HCT116 (cell line): ENCODE measurements at regions not wholly inside any gene's neighbourhood (a gene's known extent, or its start where the extent isn't known, plus 50 kb on each side); places are given as distances from the start of the nearest gene placed in this dataset.

Experiments used
- ATAC-seq: fragments of 200-7000 bp; cut with Tn5 transposase; 2 replicates; pipeline ENCODE4 v1.9.1; 2020; ENCODE audit warnings: mild to moderate bottlenecking, moderate library complexity
- BruUV-seq: library from RNA; stranded (reverse); fragments of 400-500 nt; replicated peaks from 2 replicates; lab custom pipeline; 2021; lab: Mats Ljungman, UMichigan
- CTCF ChIA-PET: fragments of 300-600 bp; sonication (Branson Sonifier 250); formaldehyde crosslinking; loops from one replicate; lab custom pipeline; 2021; ENCODE audit warnings: antibody characterized with exemption; lab: Charles Lee
- POLR2A ChIA-PET: fragments of 300-600, 350-600 bp; sonication (Branson Sonifier 250); formaldehyde crosslinking; loops from one replicate; lab custom pipeline; 2021; ENCODE audit warnings: antibody characterized with exemption; lab: Charles Lee
- RAD21 ChIA-PET, 2 experiments: fragments of 300-600 bp; sonication (Branson Sonifier 250); formaldehyde crosslinking; loops; one replicate each; lab custom pipeline; 2023; ENCODE audit warnings: low total read pairs in 2 of 2; ENCODE audit not compliant: uncharacterized antibody in 2 of 2, unreplicated experiment in 2 of 2, low non-redundant PET in 1 of 2; lab: Charles Lee
- DNase-seq: peaks from one replicate; pipeline ENCODE4 v3.0.0-alpha.2; 2010; ENCODE audit warnings: low read depth, low spot score
- H2AFZ ChIP-seq: fragments of 200-600 bp; shearing (Covaris generic), sonication (generic); 2 replicates; pipeline ENCODE4 v1.6.1; 2017; ENCODE audit warnings: low read depth, mixed run types, mixed read lengths, antibody characterized with exemption, low read length; ENCODE audit not compliant: poor library complexity, severe bottlenecking
- H3K27ac ChIP-seq: 2 replicates; pipeline ENCODE4 v1.5.1; 2012; ENCODE audit warnings: low read depth, low read length
- H3K27me3 ChIP-seq: fragments of 200-600 bp; sonication (generic); 2 replicates; pipeline ENCODE4 v1.6.1; 2016; ENCODE audit warnings: mixed run types, low read length, mixed read lengths; ENCODE audit not compliant: insufficient read depth
- H3K36me3 ChIP-seq, 2 experiments: fragments of 200-500 bp in 1 of 2; fragments of 200-600 bp in 1 of 2; sonication (Bioruptor generic) in 1 of 2; sonication (generic) in 1 of 2; 2 replicates each; pipeline versions ENCODE4 v1.5.1 to v1.6.1; 2014 to 2016; ENCODE audit warnings: low read length in 2 of 2, inconsistent platforms in 1 of 2, mixed read lengths in 1 of 2, mixed run types in 1 of 2; ENCODE audit not compliant: insufficient read depth in 2 of 2, control insufficient read depth in 1 of 2
- H3K4me1 ChIP-seq, 2 experiments: fragments of 200-600 bp in 1 of 2; sonication (generic) in 1 of 2; 2 replicates each; pipeline versions ENCODE4 v1.5.1 to v1.6.1; 2012 to 2017; ENCODE audit warnings: low read length in 2 of 2, inconsistent platforms in 1 of 2, mild to moderate bottlenecking in 1 of 2, mixed read lengths in 1 of 2, mixed run types in 1 of 2, moderate library complexity in 1 of 2; ENCODE audit not compliant: insufficient read depth in 2 of 2, control insufficient read depth in 1 of 2
- H3K4me2 ChIP-seq: fragments of 200-600 bp; sonication (generic); 2 replicates; pipeline ENCODE4 v1.6.1; 2017; ENCODE audit warnings: mixed run types, low read length, mixed read lengths
- H3K4me3 ChIP-seq, 2 experiments: fragments of 200-600 bp in 1 of 2; sonication (generic) in 1 of 2; replicated peaks in 1 of 2; 2 replicates each; pipeline ENCODE4 v1.5.1; 2011 to 2016; ENCODE audit warnings: low read length in 2 of 2, control low read depth in 1 of 2, low read depth in 1 of 2, mild to moderate bottlenecking in 1 of 2, mixed read lengths in 1 of 2, mixed run types in 1 of 2
- H3K79me2 ChIP-seq: fragments of 200-600 bp; sonication (generic); 2 replicates; pipeline ENCODE4 v1.6.1; 2017; ENCODE audit warnings: mild to moderate bottlenecking, mixed run types, low read length, moderate library complexity, mixed read lengths; ENCODE audit not compliant: insufficient read depth
- H3K9ac ChIP-seq: fragments of 200-600 bp; sonication (generic); 2 replicates; pipeline ENCODE4 v1.6.1; 2016; ENCODE audit warnings: low read length, mixed read lengths
- H3K9me2 ChIP-seq: fragments of 200-600 bp; sonication (generic), shearing (Covaris generic); 2 replicates; pipeline ENCODE4 v1.6.1; 2017; ENCODE audit warnings: mixed run types, mild to moderate bottlenecking, moderate library complexity; ENCODE audit not compliant: insufficient read depth
- H3K9me3 ChIP-seq, 2 experiments: fragments of 200-500 bp in 1 of 2; fragments of 200-600 bp in 1 of 2; sonication (Bioruptor generic) in 1 of 2; sonication (generic) in 1 of 2; 2 replicates each; pipeline ENCODE4 v1.6.1; 2014 to 2017; ENCODE audit warnings: low read length in 2 of 2, mixed read lengths in 2 of 2, inconsistent platforms in 1 of 2, low read depth in 1 of 2, mild to moderate bottlenecking in 1 of 2, mixed run types in 1 of 2, moderate library complexity in 1 of 2; ENCODE audit not compliant: control insufficient read depth in 1 of 2, insufficient read depth in 1 of 2
- H4K20me1 ChIP-seq: fragments of 200-600 bp; sonication (generic), shearing (Covaris generic); 2 replicates; pipeline ENCODE4 v1.6.1; 2017; ENCODE audit warnings: mixed run types, mild to moderate bottlenecking, moderate library complexity; ENCODE audit not compliant: insufficient read depth
- ATF3 ChIP-seq: IDR thresholded peaks from 2 replicates; pipeline ENCODE4 v1.6.1; 2012
- CEBPB ChIP-seq: IDR thresholded peaks from 2 replicates; pipeline ENCODE4 v1.6.1; 2012; ENCODE audit warnings: low read depth
- ELF1 ChIP-seq: IDR thresholded peaks from 2 replicates; pipeline ENCODE4 v1.6.1; 2012; ENCODE audit warnings: low read depth, borderline replicate concordance
- FOSL1 ChIP-seq: IDR thresholded peaks from 2 replicates; pipeline ENCODE4 v1.6.1; 2012; ENCODE audit warnings: low read depth
- JUND ChIP-seq: IDR thresholded peaks from 2 replicates; pipeline ENCODE4 v1.6.1; 2012
- MAX ChIP-seq: IDR thresholded peaks from 2 replicates; pipeline ENCODE4 v1.6.1; 2012
- POLR2A ChIP-seq: IDR thresholded peaks from 2 replicates; pipeline ENCODE4 v1.7.0; 2011; ENCODE audit warnings: borderline replicate concordance; ENCODE audit not compliant: insufficient read depth, insufficient read length; ENCODE audit errors: extremely low read depth
- POLR2AphosphoS5 ChIP-seq: IDR thresholded peaks from 2 replicates; pipeline ENCODE4 v1.6.1; 2011; ENCODE audit warnings: mild to moderate bottlenecking, low read depth, low read length, moderate library complexity
- RAD21 ChIP-seq: IDR thresholded peaks from 2 replicates; pipeline ENCODE4 v1.6.1; 2012; ENCODE audit warnings: low read depth, mild to moderate bottlenecking
- SP1 ChIP-seq: IDR thresholded peaks from 2 replicates; pipeline ENCODE4 v1.6.1; 2012; ENCODE audit warnings: low read depth
- YY1 ChIP-seq: IDR thresholded peaks from 2 replicates; pipeline ENCODE4 v1.6.1; 2011; ENCODE audit warnings: low read length, low read depth, moderate library complexity, mild to moderate bottlenecking; ENCODE audit not compliant: insufficient replicate concordance; ENCODE audit errors: extremely low read depth
- ZBTB33 ChIP-seq: IDR thresholded peaks from 2 replicates; pipeline ENCODE4 v1.6.1; 2011; ENCODE audit warnings: mild to moderate bottlenecking, low read length, moderate library complexity; ENCODE audit not compliant: insufficient replicate concordance; ENCODE audit errors: extremely low read depth
- ZFX ChIP-seq: fragments of 450-650 bp; IDR thresholded peaks from 2 replicates; pipeline ENCODE4 v1.6.1; 2017
- ZNF274 ChIP-seq: fragments of 200-500 bp; sonication (Bioruptor generic); IDR thresholded peaks from 2 replicates; pipeline ENCODE4 v1.6.1; 2014; ENCODE audit warnings: mild to moderate bottlenecking, low read depth, low read length, inconsistent platforms
- intact Hi-C: fragments of 100-400 bp; cut with micrococcal nuclease; formaldehyde crosslinking; loops from 2 replicates; pipeline ENCODE4 v1.10.0; 2022

GRCh38 chr10:92789786-92790185, 58.5 kb upstream of the EXOC6 start:
- ATAC-seq (no peak), DNase-seq (no peak)
- H2AFZ ChIP-seq: no peak overlapping the region
- no peaks in the 10 kb centered on the region for H3K79me2 ChIP-seq
- ChIA-PET POLR2A (no interaction called here), RAD21 (no interaction called here), CTCF (no interaction called here)
- no peaks in the 10 kb centered on the region for H3K9me3 ChIP-seq
- H3K27ac ChIP-seq: no peak overlapping the region
- intact Hi-C loops: no loop called here
- H3K4me2 ChIP-seq: no peak overlapping the region
- no peaks in the 10 kb centered on the region for H3K9me2 ChIP-seq
- no peak overlapping the region for H3K9ac ChIP-seq
- H4K20me1 ChIP-seq: no peaks in the 10 kb centered on the region
- no peak overlapping the region for H3K4me3 ChIP-seq
- TF ChIP-seq RAD21 (no peak), POLR2A (no peak), FOSL1 (no peak), ZBTB33 (no peak), POLR2AphosphoS5 (no peak), CEBPB (no peak), SP1 (no peak), ZNF274 (no peak), ELF1 (no peak), ZFX (no peak), YY1 (no peak), ATF3 (no peak), JUND (no peak), MAX (no peak)
- H3K27me3 ChIP-seq: no peaks in the 10 kb centered on the region
- no TSS peak for BruUV-seq
- H3K4me1 ChIP-seq: no peaks in the 10 kb centered on the region
- no peaks in the 10 kb centered on the region for H3K36me3 ChIP-seq
